ENCODE measurements at regions not wholly inside any gene's neighbourhood (a gene's known extent, or its start where the extent isn't known, plus 50 kb on each side); places are given as distances from the start of the nearest gene placed in this dataset.

DNA sequence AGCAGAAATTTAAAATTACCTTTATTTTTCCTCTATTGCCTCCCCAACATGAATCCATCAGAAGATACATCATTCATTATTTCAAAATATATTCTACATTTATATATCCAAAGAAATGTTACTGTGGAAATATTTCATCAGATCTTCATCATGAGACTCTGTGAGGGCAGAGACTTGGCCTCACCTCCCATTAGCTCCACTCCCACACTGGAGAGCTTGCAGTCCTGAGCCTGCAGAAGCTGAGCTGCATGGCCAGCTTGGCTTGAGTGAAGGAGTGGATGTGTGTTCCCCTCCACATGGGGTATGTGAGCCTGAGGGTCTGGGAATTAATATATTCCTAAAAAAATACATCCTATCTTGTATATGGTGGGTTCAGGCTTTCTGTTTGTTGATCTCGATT is 961.9 kb downstream of the TMEM121 start:
- no peaks in the 10 kb centered on the region for H3K9me3 ChIP-seq (ENCODE audit: control insufficient read depth, insufficient read depth, low read length)
- H3K4me3 Mint-ChIP-seq: no peak overlapping the region
- WGBS (ENCODE audit: insufficient coverage): no CpG with 5 or more reads among the region's 1 CpG
- H3K4me1 Mint-ChIP-seq: peaks cover 0 to 6% of the 10 kb centered on the region in 2 donors
- no peaks in the 10 kb centered on the region for H3K36me3 Mint-ChIP-seq
- ATAC-seq (no peak), DNase-seq (peak in 1 of 2 donors; percentile 1)
- no peaks in the 10 kb centered on the region for H3K27me3 Mint-ChIP-seq (ENCODE audit: low read depth in 2 of 2)
- H3K9me3 Mint-ChIP-seq: no peaks in the 10 kb centered on the region
- no peak overlapping the region for H3K27ac ChIP-seq (ENCODE audit: low read length)
- H3K27me3 ChIP-seq (ENCODE audit: control insufficient read depth, insufficient read depth, low read length): no peaks in the 10 kb centered on the region
- H3K27ac Mint-ChIP-seq: no peak overlapping the region
- TF ChIP-seq, protein P1, sequence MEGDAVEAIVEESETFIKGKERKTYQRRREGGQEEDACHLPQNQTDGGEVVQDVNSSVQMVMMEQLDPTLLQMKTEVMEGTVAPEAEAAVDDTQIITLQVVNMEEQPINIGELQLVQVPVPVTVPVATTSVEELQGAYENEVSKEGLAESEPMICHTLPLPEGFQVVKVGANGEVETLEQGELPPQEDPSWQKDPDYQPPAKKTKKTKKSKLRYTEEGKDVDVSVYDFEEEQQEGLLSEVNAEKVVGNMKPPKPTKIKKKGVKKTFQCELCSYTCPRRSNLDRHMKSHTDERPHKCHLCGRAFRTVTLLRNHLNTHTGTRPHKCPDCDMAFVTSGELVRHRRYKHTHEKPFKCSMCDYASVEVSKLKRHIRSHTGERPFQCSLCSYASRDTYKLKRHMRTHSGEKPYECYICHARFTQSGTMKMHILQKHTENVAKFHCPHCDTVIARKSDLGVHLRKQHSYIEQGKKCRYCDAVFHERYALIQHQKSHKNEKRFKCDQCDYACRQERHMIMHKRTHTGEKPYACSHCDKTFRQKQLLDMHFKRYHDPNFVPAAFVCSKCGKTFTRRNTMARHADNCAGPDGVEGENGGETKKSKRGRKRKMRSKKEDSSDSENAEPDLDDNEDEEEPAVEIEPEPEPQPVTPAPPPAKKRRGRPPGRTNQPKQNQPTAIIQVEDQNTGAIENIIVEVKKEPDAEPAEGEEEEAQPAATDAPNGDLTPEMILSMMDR (IDR thresholded peaks at IDR 0.05): no peak
- intact Hi-C loops (cut with micrococcal nuclease): no loop called here
- no peaks in the 10 kb centered on the region for H3K36me3 ChIP-seq (ENCODE audit: control insufficient read depth, insufficient read depth, low read length)
- H3K4me1 ChIP-seq (ENCODE audit: control insufficient read depth, insufficient read depth, low read length): no peaks in the 10 kb centered on the region
- H3K4me3 ChIP-seq (ENCODE audit: low read length): no peak overlapping the region

DNA sequence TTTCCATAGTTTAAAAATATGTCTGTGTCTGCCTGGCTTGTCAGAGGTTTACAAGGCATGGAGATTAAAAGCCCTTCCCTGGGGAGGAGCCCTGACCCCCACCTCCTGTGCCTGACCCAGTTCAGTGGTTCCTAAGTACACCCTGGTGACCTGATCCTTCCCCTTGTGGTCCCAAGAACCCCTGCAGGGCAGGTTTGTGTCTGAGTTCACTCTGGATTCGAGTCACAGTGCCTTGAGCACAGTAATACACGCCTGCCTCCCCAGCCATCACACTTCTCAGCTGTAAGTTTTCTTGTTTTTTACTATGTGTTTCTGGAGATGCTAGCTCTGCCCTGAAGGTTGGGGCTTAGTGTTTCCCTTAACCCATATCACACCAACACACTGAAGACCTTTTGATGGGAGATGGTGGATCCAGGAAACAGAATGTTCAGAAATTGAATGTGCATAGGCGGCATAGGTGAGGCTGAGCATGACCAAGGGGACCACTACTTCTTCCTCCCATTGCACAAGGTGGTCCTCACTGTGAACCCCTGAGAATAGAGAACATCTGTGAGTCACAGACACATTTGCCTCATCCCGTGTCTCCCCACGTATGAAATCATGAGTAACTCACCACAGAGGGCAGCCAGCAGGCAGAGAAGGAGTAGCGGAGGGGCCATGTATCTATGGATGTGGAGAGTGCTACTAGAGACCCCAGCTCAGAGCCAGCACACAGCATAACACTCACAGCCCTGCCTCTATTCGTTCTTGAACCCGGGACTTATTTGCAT is 962.9 kb downstream of the TMEM121 start:
- H3K9me3 ChIP-seq (ENCODE audit: control insufficient read depth, insufficient read depth, low read length): no peaks in the 10 kb centered on the region
- H3K36me3 ChIP-seq (ENCODE audit: control insufficient read depth, insufficient read depth, low read length): no peaks in the 10 kb centered on the region
- TF ChIP-seq, protein P1 (IDR thresholded peaks at IDR 0.05): no peak
- H3K27ac ChIP-seq (ENCODE audit: low read length): no peak overlapping the region
- no peaks in the 10 kb centered on the region for H3K4me1 ChIP-seq (ENCODE audit: control insufficient read depth, insufficient read depth, low read length)
- H3K4me3 ChIP-seq (ENCODE audit: low read length): no peak overlapping the region
- Mint-ChIP-seq H3K27ac (no peak overlapping the region), H3K36me3 (no peaks in the 10 kb centered on the region), H3K4me1 (peaks cover 6 to 11% of the 10 kb centered on the region in 2 donors), H3K4me3 (no peak overlapping the region), H3K9me3 (no peaks in the 10 kb centered on the region), H3K27me3 (ENCODE audit: low read depth in 2 of 2) (no peaks in the 10 kb centered on the region)
- no peaks in the 10 kb centered on the region for H3K27me3 ChIP-seq (ENCODE audit: control insufficient read depth, insufficient read depth, low read length)
- WGBS (ENCODE audit: insufficient coverage): 68% methylated on average over 6 of the region's 8 CpGs
- ATAC-seq (no peak), DNase-seq (peak in 1 of 2 donors; percentile 1)
- intact Hi-C loops (cut with micrococcal nuclease): no loop called here

DNA sequence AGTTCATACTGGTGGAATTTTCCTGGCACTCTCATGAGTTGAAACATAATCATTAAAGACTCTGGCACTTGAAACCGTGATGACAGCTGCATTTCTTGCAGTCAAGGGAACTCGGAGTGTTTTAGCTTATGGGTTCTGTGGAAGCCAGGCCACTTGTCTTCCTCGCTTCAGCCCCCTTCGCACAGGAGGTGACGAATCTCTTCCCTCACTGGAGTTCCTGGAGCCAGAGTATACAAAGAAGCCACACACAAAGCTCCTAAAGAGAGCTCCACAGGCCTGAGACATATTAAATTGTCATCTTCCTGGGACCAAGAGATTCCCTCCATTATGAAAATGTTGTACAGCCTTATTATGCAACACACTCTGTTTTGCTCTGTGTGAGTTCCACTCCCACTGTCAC is 964.1 kb downstream of the TMEM121 start:
- DNase-seq (no peak), ATAC-seq (no peak)
- Mint-ChIP-seq H3K9me3 (no peaks in the 10 kb centered on the region), H3K27me3 (ENCODE audit: low read depth in 2 of 2) (no peaks in the 10 kb centered on the region), H3K4me1 (peaks cover 16 to 18% of the 10 kb centered on the region in 2 donors), H3K36me3 (no peaks in the 10 kb centered on the region), H3K4me3 (no peak overlapping the region), H3K27ac (no peak overlapping the region)
- H3K4me3 ChIP-seq (ENCODE audit: low read length): no peak overlapping the region
- no peaks in the 10 kb centered on the region for H3K4me1 ChIP-seq (ENCODE audit: control insufficient read depth, insufficient read depth, low read length)
- no peak overlapping the region for H3K27ac ChIP-seq (ENCODE audit: low read length)
- TF ChIP-seq, protein P1 (IDR thresholded peaks at IDR 0.05): no peak
- H3K27me3 ChIP-seq (ENCODE audit: control insufficient read depth, insufficient read depth, low read length): no peaks in the 10 kb centered on the region
- H3K36me3 ChIP-seq (ENCODE audit: control insufficient read depth, insufficient read depth, low read length): no peaks in the 10 kb centered on the region
- no peaks in the 10 kb centered on the region for H3K9me3 ChIP-seq (ENCODE audit: control insufficient read depth, insufficient read depth, low read length)
- 94% methylated on average over 5 of the region's 5 CpGs for WGBS (ENCODE audit: insufficient coverage)
- intact Hi-C loops (cut with micrococcal nuclease): no loop called here

DNA sequence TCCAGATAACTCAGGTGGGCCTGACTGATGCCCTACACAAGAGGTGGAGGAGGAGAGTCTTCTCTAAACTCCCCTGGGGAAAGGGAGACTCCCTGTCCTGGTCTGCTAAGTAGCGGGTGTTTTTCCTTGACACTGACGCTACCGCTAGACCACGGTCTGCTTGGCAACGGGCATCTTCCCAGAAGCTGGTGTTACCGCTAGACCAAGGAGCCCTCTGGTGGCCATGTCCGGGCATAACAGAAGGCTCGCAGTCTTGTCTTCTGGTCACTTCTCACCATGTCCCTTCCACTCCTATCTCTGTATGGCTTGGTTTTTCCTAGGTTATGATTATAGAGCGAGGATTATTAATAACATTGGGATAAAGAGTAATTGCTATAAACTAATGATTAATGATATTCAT is 965.5 kb downstream of the TMEM121 start:
- DNase-seq (peak in 1 of 2 donors; percentile 34), ATAC-seq (no peak)

More for the DNA sequence above, 965.5 kb downstream of the TMEM121 start:
- TF ChIP-seq, protein P1 (IDR thresholded peaks at IDR 0.05): peak; percentile 8
- no peaks in the 10 kb centered on the region for H3K27me3 ChIP-seq (ENCODE audit: control insufficient read depth, insufficient read depth, low read length)
- WGBS (ENCODE audit: insufficient coverage): 86% methylated on average over 6 of the region's 9 CpGs
- Mint-ChIP-seq H3K36me3 (no peaks in the 10 kb centered on the region), H3K27ac (no peak overlapping the region), H3K4me3 (no peak overlapping the region), H3K9me3 (no peaks in the 10 kb centered on the region), H3K27me3 (ENCODE audit: low read depth in 2 of 2) (no peaks in the 10 kb centered on the region), H3K4me1 (peaks cover 16 to 18% of the 10 kb centered on the region in 2 donors)
- H3K4me1 ChIP-seq (ENCODE audit: control insufficient read depth, insufficient read depth, low read length): no peaks in the 10 kb centered on the region
- H3K27ac ChIP-seq (ENCODE audit: low read length): no peak overlapping the region
- no peaks in the 10 kb centered on the region for H3K36me3 ChIP-seq (ENCODE audit: control insufficient read depth, insufficient read depth, low read length)
- no peaks in the 10 kb centered on the region for H3K9me3 ChIP-seq (ENCODE audit: control insufficient read depth, insufficient read depth, low read length)
- H3K4me3 ChIP-seq (ENCODE audit: low read length): no peak overlapping the region
- intact Hi-C loops (cut with micrococcal nuclease): no loop called here

Data from natural killer cell (primary cell).